HFF-Myc (cell line): ENCODE measurements at regions not wholly inside any gene's neighbourhood (a gene's known extent, or its start where the extent isn't known, plus 50 kb on each side); places are given as distances from the start of the nearest gene placed in this dataset.
"Not testable (repeated sequence)": the region's sequence is repeated elsewhere in the genome, so short reads cannot be mapped to it uniquely, and the experiment has no call there.

Source experiments
- DNase-seq: peaks from one replicate; pipeline ENCODE4 v3.0.0-alpha.2; 2011; ENCODE audit warnings: low read depth; ENCODE audit errors: extremely low read depth
- H3K4me3 ChIP-seq: replicated peaks from 2 replicates; pipeline ENCODE4 v1.5.1; 2011; ENCODE audit warnings: low read depth, mild to moderate bottlenecking, control low read depth, low read length
- TF ChIP-seq, protein P1 (sequence below): IDR thresholded peaks from 2 replicates; pipeline ENCODE4 v1.5.1; 2012; ENCODE audit warnings: mild to moderate bottlenecking, low read depth, low read length, control low read depth; ENCODE audit errors: missing control alignments

DNA sequence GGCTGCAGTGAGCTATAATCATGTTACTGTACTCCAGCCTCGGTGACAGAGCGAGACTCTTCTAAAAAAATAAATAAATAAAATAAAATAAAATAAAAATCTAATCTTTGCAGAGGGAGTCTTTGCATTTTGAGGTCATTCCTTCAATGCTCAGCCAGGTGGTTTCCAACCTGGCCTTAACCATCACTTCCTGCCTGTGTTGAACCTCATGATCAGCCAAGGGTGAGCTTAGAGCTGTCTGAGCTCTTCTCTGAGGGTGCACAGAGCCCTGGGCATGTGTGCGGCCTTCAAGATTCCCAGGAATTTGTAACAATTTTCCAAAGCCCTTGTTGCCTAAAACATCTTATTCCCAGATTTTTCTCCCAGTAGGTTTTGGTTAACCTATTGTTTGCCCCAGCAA lies 94.3 kb downstream of the KCNJ12 start:
- H3K4me3 ChIP-seq, DNase-seq: not testable (repeated sequence)

DNA sequence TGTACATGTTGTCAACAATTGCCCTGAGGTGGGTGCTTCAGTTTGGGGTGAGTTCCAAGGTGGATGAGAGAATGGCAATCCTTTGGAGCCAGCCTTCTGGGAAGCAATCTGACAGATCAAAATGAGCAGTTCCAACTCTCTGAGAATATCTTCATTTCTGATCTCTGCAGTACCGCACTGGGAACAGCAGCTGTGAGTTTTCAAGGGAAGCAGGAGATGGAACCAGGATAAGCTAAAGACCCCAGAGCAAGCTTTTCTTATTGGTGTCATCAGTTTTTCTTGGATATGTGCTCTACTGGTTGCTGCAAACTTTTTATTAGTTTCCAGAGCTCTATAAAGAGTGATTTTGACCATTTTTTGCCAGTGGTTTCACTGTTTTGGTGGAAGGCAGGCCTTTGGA lies 94.7 kb downstream of the KCNJ12 start:
- H3K4me3 ChIP-seq = no peak overlapping the region
- TF ChIP-seq, protein P1, sequence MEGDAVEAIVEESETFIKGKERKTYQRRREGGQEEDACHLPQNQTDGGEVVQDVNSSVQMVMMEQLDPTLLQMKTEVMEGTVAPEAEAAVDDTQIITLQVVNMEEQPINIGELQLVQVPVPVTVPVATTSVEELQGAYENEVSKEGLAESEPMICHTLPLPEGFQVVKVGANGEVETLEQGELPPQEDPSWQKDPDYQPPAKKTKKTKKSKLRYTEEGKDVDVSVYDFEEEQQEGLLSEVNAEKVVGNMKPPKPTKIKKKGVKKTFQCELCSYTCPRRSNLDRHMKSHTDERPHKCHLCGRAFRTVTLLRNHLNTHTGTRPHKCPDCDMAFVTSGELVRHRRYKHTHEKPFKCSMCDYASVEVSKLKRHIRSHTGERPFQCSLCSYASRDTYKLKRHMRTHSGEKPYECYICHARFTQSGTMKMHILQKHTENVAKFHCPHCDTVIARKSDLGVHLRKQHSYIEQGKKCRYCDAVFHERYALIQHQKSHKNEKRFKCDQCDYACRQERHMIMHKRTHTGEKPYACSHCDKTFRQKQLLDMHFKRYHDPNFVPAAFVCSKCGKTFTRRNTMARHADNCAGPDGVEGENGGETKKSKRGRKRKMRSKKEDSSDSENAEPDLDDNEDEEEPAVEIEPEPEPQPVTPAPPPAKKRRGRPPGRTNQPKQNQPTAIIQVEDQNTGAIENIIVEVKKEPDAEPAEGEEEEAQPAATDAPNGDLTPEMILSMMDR = no peak
- no peak for DNase-seq

DNA sequence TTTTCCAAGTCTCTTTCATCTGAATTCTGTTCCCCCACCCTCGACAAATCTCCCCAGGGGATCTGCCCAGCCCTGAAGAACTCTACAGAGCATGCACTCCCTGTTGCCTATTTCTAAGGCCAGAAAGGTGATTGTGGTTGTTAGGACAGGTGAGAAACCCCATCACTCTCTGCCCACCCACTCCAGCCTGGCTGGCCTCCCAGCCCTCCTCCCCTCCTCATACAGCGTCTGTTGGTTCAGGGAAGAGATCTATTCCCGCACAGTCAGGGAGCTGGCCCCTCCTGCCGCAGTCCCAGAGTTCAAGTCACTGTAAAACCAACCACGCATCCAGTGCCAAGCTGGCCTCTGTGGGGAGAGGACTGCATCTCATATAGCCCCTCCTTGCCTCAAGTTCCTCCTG lies 98.7 kb downstream of the KCNJ12 start:
- no peak for DNase-seq
- TF ChIP-seq, protein P1 = no peak
- H3K4me3 ChIP-seq = no peak overlapping the region

DNA sequence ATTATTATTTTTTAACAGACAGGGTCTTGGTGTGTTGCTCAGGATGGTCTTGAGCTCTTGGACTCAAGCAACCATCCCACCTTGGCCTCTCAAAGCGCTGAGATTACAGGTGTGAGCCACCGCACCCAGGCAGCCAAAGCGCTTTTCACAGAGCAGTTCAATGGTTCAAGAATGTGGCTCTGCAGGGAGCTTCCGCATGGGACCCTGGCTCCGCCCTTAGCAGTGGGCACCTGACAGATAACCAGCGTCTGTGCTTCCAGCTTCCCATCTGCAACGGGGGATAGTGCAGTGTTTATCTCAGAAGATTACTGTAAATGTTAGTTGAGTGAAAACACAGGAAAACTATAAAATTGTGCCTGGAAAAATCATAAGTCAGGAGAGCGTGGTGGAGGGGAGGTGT lies 99.4 kb downstream of the KCNJ12 start:
- no peak for DNase-seq
- TF ChIP-seq, protein P1 = no peak

DNA sequence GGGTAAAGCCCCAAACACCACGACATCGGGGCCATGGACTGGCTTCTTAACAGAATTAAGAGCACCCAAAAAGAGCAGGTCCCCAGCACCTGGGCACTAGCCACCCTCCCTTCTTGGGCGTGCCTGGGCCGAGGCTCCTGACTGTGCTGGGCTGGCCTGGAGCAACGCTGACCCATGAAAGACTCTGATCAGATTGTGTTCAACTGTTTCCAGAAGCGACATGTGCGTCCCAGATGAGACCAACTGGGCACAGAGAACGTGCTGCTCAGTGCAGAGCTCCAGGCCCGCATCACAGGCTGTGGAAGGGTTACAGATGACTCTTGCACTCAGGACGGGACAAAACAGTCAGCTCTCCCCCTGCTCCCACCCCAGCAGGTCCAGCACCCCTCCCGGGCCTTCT lies 100.7 kb downstream of the KCNJ12 start:
- no peak overlapping the region for H3K4me3 ChIP-seq
- TF ChIP-seq, protein P1 = no peak
- no peak for DNase-seq

More for the DNA sequence above, 99.4 kb downstream of the KCNJ12 start:
- no peak overlapping the region for H3K4me3 ChIP-seq

DNA sequence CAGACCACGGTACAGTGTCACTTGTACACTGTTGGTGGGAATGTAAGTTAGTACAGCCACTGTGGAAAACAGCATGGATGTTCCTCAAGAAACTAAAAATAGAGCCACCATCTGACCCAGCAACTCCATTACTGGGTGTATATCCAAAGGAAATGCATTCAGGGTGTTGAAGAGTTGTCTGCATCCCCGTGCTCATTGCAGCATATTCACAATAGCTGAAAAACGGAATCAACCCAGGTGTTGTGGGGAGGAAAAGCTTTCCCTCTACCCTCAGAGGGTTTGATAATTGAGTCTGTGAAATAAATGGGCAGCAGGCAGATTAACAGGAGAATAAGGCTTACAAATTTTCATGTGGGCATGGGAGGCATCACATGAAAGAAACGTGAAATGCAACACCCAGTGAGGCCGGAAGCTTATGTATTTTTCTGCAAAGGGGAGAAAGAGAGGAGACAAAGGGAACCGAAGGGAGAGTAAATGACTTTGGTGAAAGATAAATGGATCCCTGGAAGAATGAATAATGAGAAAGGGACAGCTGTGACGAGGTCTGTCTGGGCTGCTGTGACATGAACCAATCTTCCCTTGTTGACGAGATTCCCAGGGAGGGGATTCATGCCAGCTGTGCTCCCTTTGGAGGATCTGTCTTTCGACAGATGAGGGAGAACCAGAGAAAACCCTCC lies 106.2 kb downstream of the KCNJ12 start:
- no peak for DNase-seq
- TF ChIP-seq, protein P1 = no peak
- H3K4me3 ChIP-seq = no peak overlapping the region

DNA sequence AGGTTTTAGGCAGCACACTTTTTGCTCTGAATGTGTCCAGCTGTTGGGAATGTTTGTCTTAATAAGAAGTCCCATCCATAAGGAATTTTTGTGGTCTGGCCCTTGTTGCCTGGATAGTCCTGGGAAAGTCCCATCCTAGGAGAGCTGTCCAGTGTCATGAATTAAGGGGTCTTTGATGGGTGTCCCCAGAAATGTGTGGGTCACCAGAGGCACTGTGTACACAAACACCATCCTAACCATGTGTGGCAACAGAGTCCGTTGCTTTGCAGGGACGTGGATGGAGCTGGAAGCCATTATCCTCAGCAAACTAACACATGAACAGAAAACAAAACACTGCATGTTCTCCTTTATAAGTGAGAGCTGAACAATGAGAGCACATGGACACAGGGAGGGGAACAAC lies 111.9 kb downstream of the KCNJ12 start:
- not testable (repeated sequence) for DNase-seq, H3K4me3 ChIP-seq

DNA sequence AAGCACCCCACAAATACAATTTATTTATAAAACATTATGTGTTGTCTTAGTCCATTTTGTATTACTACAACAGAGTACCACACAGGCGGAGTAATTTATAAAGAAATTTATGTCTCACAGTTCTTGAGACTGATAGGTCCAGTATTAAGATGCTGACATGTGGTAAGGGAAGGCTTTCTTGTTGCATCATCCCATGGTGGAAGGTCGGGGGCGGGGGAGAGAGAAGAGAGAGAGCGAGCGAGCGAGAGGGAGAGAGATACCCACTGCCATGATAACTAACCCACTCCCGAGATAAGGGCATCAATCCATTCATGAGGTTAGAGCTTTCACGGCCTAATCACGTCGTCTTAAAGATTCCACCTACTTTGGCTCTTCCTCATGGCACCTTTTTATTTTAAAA lies 117.8 kb downstream of the KCNJ12 start:
- TF ChIP-seq, protein P1 = no peak
- no peak overlapping the region for H3K4me3 ChIP-seq
- DNase-seq = no peak
